Endodermal cell (in vitro differentiated cells): ENCODE measurements at regions not wholly inside any gene's neighbourhood (a gene's known extent, or its start where the extent isn't known, plus 50 kb on each side); places are given as distances from the start of the nearest gene placed in this dataset.

Experiments
- DNase-seq: peaks from one replicate; pipeline ENCODE4 v3.0.0-alpha.2; 2017
- H3K27ac ChIP-seq: 2 replicates; pipeline ENCODE4 v1.5.1; 2013; ENCODE audit warnings: mild to moderate bottlenecking, low read depth, low read length, moderate library complexity
- H3K27me3 ChIP-seq: 2 replicates; pipeline ENCODE4 v1.6.1; 2013; ENCODE audit warnings: mild to moderate bottlenecking, low read length, moderate library complexity; ENCODE audit not compliant: insufficient read depth, control insufficient read depth, poor library complexity, severe bottlenecking
- H3K36me3 ChIP-seq: 2 replicates; pipeline ENCODE4 v1.7.0; 2013; ENCODE audit warnings: mild to moderate bottlenecking, low read length, moderate library complexity; ENCODE audit not compliant: control insufficient read depth, insufficient read depth
- H3K4me1 ChIP-seq: one replicate; pipeline ENCODE4 v1.7.0; 2013; ENCODE audit warnings: low read length; ENCODE audit not compliant: control insufficient read depth, insufficient read depth
- H3K4me3 ChIP-seq: 2 replicates; pipeline ENCODE4 v1.5.1; 2013; ENCODE audit warnings: mild to moderate bottlenecking, low read length, moderate library complexity
- H3K9ac ChIP-seq: 2 replicates; pipeline ENCODE4 v1.6.1; 2013; ENCODE audit warnings: mild to moderate bottlenecking, low read length, moderate library complexity; ENCODE audit not compliant: poor library complexity, severe bottlenecking; ENCODE audit errors: extremely low read depth
- H3K9me3 ChIP-seq: 2 replicates; pipeline ENCODE4 v1.6.1; 2013; ENCODE audit warnings: mild to moderate bottlenecking, low read length, moderate library complexity; ENCODE audit not compliant: control insufficient read depth
- H3K27ac Mint-ChIP-seq: 2 replicates; pipeline ENCODE4 v1.8.0; 2020; ENCODE audit warnings: mixed read lengths
- H3K27me3 Mint-ChIP-seq: 2 replicates; pipeline ENCODE4 v1.8.0; 2021; ENCODE audit warnings: mild to moderate bottlenecking, mixed read lengths; ENCODE audit not compliant: insufficient read depth
- H3K36me3 Mint-ChIP-seq: 2 replicates; pipeline ENCODE4 v1.8.0; 2020; ENCODE audit warnings: low read depth, mixed read lengths
- H3K4me1 Mint-ChIP-seq: 2 replicates; pipeline ENCODE4 v1.8.0; 2020; ENCODE audit warnings: mixed read lengths
- H3K4me3 Mint-ChIP-seq: 2 replicates; pipeline ENCODE4 v1.8.0; 2020; ENCODE audit warnings: mild to moderate bottlenecking, moderate library complexity, mixed read lengths
- H3K9me3 Mint-ChIP-seq: 2 replicates; pipeline ENCODE4 v1.8.0; 2020; ENCODE audit warnings: mild to moderate bottlenecking, mixed read lengths
- WGBS, 2 experiments: methylation state at CpG; one replicate each; pipeline versions ENCODE4 v1.1.5 to v1.1.7; 2013; ENCODE audit warnings: missing lambda C conversion rate in 2 of 2, mixed read lengths in 1 of 2; ENCODE audit not compliant: insufficient coverage in 1 of 2, insufficient read length in 1 of 2; 5-methylcytosine and 5-hydroxymethylcytosine counted together
- TF ChIP-seq, protein P1 (sequence below): fragments of 200-600 bp; sonication (generic); conservative IDR thresholded peaks from 2 replicates; pipeline ENCODE4 v1.5.0; 2021; ENCODE audit warnings: antibody characterized with exemption, mild to moderate bottlenecking

DNA sequence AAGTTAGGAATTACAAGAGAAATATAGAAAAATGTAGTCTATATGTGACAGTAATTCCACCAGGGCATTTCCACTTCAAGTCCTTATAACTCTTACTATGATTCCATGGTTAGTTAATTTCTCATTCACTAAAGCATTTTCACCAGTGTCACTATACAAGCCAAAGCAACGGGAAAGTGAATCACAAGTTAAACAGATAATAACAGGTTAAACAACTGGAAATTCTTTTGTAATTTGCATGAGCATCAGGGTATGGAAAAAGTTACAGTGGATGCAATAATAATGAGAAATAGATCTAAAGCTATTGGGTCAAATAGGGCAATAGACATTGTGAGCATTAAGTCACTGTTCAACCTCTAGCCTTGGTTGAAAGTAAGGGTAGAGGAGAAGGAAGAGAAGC lies 88.9 kb upstream of the ST6GAL2 start:
- no peaks in the 10 kb centered on the region for H3K36me3 ChIP-seq
- no peak overlapping the region for H3K9ac ChIP-seq
- H3K27me3 ChIP-seq: no peaks in the 10 kb centered on the region
- H3K4me3 ChIP-seq: no peak overlapping the region
- no peaks in the 10 kb centered on the region for H3K9me3 ChIP-seq
- Mint-ChIP-seq H3K4me1 (no peaks in the 10 kb centered on the region), H3K27me3 (peaks cover 10% of the 10 kb centered on the region), H3K4me3 (no peak overlapping the region), H3K36me3 (no peaks in the 10 kb centered on the region), H3K27ac (no peak overlapping the region), H3K9me3 (no peaks in the 10 kb centered on the region)
- H3K4me1 ChIP-seq: no peaks in the 10 kb centered on the region
- 100% methylated on average over 1 of the region's 1 CpG; no CpG with 5 or more reads in 1 of the 2 experiments for WGBS, 2 experiments
- no peak for DNase-seq
- no peak overlapping the region for H3K27ac ChIP-seq
- TF ChIP-seq, protein P1, sequence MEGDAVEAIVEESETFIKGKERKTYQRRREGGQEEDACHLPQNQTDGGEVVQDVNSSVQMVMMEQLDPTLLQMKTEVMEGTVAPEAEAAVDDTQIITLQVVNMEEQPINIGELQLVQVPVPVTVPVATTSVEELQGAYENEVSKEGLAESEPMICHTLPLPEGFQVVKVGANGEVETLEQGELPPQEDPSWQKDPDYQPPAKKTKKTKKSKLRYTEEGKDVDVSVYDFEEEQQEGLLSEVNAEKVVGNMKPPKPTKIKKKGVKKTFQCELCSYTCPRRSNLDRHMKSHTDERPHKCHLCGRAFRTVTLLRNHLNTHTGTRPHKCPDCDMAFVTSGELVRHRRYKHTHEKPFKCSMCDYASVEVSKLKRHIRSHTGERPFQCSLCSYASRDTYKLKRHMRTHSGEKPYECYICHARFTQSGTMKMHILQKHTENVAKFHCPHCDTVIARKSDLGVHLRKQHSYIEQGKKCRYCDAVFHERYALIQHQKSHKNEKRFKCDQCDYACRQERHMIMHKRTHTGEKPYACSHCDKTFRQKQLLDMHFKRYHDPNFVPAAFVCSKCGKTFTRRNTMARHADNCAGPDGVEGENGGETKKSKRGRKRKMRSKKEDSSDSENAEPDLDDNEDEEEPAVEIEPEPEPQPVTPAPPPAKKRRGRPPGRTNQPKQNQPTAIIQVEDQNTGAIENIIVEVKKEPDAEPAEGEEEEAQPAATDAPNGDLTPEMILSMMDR: no peak

DNA sequence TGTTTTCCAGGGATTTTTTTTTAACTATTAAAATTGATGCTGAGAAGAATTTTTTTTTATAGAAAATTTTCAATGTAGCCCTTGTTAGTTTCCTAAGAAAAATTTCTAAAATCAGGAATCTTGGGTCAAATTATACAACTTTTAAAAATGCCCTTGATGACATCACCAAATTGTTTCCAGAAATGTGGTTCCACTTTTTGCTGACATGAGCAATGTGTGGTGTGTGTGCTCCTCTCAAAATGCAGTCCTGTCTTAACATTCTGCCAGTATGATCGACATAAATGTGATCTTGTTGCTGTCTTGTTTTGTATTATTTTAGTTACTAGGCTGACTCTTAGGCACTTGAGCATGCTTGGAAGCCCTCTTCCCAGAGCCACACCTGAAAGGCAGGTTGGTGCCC lies 89.7 kb upstream of the ST6GAL2 start:
- Histone ChIP-seq H3K36me3 (no peaks in the 10 kb centered on the region), H3K9ac (no peak overlapping the region), H3K4me3 (no peak overlapping the region), H3K4me1 (no peaks in the 10 kb centered on the region), H3K27me3 (no peaks in the 10 kb centered on the region), H3K9me3 (no peaks in the 10 kb centered on the region), H3K27ac (no peak overlapping the region)
- TF ChIP-seq, protein P1: no peak
- H3K27ac Mint-ChIP-seq: no peak overlapping the region
- H3K9me3 Mint-ChIP-seq: no peaks in the 10 kb centered on the region
- DNase-seq: no peak
- H3K4me1 Mint-ChIP-seq: no peaks in the 10 kb centered on the region
- H3K36me3 Mint-ChIP-seq: no peaks in the 10 kb centered on the region
- 86% methylated on average over 1 of the region's 1 CpG; no CpG with 5 or more reads in 1 of the 2 experiments for WGBS, 2 experiments
- H3K4me3 Mint-ChIP-seq: no peak overlapping the region
- H3K27me3 Mint-ChIP-seq: peaks cover 10% of the 10 kb centered on the region

DNA sequence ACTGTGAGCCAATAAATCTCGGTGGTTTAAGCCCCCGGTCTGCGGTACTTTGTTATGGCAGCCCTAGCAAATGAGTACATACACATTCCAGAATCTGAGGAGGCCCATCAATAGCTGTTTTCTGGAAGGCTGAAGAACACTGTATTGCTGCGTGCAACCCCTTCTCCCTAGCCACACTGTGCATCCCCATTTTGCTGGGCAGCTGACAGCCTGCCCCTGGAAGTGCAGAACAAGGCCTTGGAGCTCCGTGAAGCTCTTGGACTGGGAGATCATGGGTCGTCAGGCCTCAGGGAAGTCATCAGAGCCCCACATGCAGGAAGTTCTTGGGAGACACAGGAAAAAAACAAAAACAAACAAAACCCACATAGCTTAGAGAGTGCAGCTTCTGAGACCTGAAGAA lies 90.6 kb upstream of the ST6GAL2 start:
- Histone ChIP-seq H3K9me3 (no peaks in the 10 kb centered on the region), H3K36me3 (no peaks in the 10 kb centered on the region), H3K9ac (no peak overlapping the region), H3K4me3 (no peak overlapping the region), H3K27me3 (no peaks in the 10 kb centered on the region), H3K4me1 (no peaks in the 10 kb centered on the region), H3K27ac (no peak overlapping the region)
- Mint-ChIP-seq H3K27ac (no peak overlapping the region), H3K36me3 (no peaks in the 10 kb centered on the region), H3K4me1 (no peaks in the 10 kb centered on the region), H3K9me3 (no peaks in the 10 kb centered on the region), H3K27me3 (peaks cover 10% of the 10 kb centered on the region), H3K4me3 (no peak overlapping the region)
- WGBS, 2 experiments: 84 to 96% methylated on average over 4 to 6 of the region's 6 CpGs
- TF ChIP-seq, protein P1: no peak
- DNase-seq: no peak
